ENCODE measurements at regions not wholly inside any gene's neighbourhood (a gene's known extent, or its start where the extent isn't known, plus 50 kb on each side); places are given as distances from the start of the nearest gene placed in this dataset.
"Not testable (repeated sequence)": the region's sequence is repeated elsewhere in the genome, so short reads cannot be mapped to it uniquely, and the experiment has no call there.

- no peak for DNase-seq
Observed at GRCh38 chr22:47356511-47357011, 594.1 kb downstream of the TBC1D22A start.

- no peak for DNase-seq
Observed at GRCh38 chr22:47355776-47356510, 593.5 kb downstream of the TBC1D22A start.

- no peak for DNase-seq
Observed at GRCh38 chr22:47355388-47355725, 592.9 kb downstream of the TBC1D22A start.

GRCh38 chr22:47354668-47355387, 592.4 kb downstream of the TBC1D22A start:
- DNase-seq: no peak

GRCh38 chr22:47352920-47353700, 590.7 kb downstream of the TBC1D22A start:
- DNase-seq: no peak

- DNase-seq: no peak
Observed at GRCh38 chr22:47351836-47352579, 589.6 kb downstream of the TBC1D22A start.

- DNase-seq: not testable (repeated sequence)
Observed at GRCh38 chr22:47346287-47346686, 583.8 kb downstream of the TBC1D22A start.

- DNase-seq: no peak
Observed at GRCh38 chr22:47345025-47345424, 582.6 kb downstream of the TBC1D22A start.

- no peak for DNase-seq
Observed at GRCh38 chr22:47344414-47344813, 582.0 kb downstream of the TBC1D22A start.

GRCh38 chr22:47343611-47344010, 581.2 kb downstream of the TBC1D22A start:
- no peak for DNase-seq

GRCh38 chr22:47342446-47342845, 580.0 kb downstream of the TBC1D22A start:
- no peak for DNase-seq

- DNase-seq: no peak
Observed at GRCh38 chr22:47341464-47341863, 579.0 kb downstream of the TBC1D22A start.

- DNase-seq: no peak
Observed at GRCh38 chr22:47340851-47341436, 578.5 kb downstream of the TBC1D22A start.

- no peak for DNase-seq
Observed at GRCh38 chr22:47337161-47337621, 574.7 kb downstream of the TBC1D22A start.

GRCh38 chr22:47335958-47336357, 573.5 kb downstream of the TBC1D22A start:
- no peak for DNase-seq

- DNase-seq: no peak
Observed at GRCh38 chr22:47335460-47335859, 573.0 kb downstream of the TBC1D22A start.

- no peak for DNase-seq
Observed at GRCh38 chr22:47334601-47335000, 572.2 kb downstream of the TBC1D22A start.

GRCh38 chr22:47333625-47334024, 571.2 kb downstream of the TBC1D22A start:
- DNase-seq: no peak

GRCh38 chr22:47332246-47332980, 570.0 kb downstream of the TBC1D22A start:
- no peak for DNase-seq

GRCh38 chr22:47331750-47332149, 569.3 kb downstream of the TBC1D22A start:
- DNase-seq: no peak

Data from NCI-H1417 treated with DMSO at 0.1 percent for 48 hours (cell line).